HT1080 (cell line): ENCODE measurements at regions not wholly inside any gene's neighbourhood (a gene's known extent, or its start where the extent isn't known, plus 50 kb on each side); places are given as distances from the start of the nearest gene placed in this dataset.
"Not testable (repeated sequence)": the region's sequence is repeated elsewhere in the genome, so short reads cannot be mapped to it uniquely, and the experiment has no call there.

ENCODE experiments used
- DNase-seq: peaks from one replicate; pipeline ENCODE4 v3.0.0-alpha.2; 2015; ENCODE audit warnings: low read depth

- peak; percentile 71 for DNase-seq
Observed at GRCh38 chr6:57708061-57708460, 390.6 kb downstream of the PRIM2 start.

DNA sequence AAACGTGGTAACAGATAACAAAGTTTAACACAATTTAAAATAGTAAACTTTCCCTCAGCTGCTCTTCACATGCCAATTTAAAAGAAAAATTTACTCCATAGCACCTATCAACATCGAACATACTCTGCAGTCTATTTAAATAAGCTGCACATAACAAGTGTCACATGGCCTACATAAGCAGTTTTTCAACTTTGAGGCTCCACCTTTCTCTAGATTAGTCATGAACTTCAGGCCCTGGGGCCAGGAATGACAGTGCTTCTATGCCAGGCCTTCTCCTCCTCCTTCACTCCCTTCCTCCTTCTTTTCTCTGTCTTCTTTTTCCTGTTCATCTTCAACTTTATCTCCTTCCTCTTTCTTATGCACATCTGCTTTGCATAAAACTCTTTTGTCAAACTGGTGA is 405.1 kb downstream of the PRIM2 start:
- peak; percentile 64 for DNase-seq

DNA sequence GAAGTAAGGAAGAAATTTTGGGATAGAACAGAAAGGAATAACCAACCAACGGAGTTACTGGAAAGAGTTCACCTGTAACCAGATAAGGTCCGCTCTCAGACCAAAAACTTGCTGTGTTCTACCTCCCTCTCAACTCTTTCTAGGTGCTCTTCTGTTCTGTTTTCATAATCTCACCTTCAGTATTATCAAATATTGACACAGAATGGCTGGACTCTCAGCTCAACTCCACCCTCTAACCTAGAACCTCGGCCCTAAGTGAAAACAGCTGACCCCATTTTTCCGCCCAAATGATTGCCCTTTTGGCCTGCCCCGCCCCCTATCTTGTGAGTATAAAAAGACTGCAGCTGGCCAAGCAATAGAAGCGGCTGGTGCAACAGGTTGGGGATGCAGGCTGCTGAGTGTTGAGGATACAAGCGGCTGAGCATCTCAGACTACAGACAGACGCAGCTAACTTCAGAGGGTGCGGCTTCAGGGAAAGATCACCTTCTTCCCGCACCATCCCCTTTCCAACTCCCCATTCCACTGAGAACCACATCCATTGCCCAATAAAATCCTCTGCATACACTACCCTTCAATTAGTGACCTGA is 406.5 kb downstream of the PRIM2 start:
- not testable (repeated sequence) for DNase-seq

GRCh38 chr6:57729407-57729806 is 412.0 kb downstream of the PRIM2 start:
- DNase-seq, result not testable (repeated sequence)

DNA sequence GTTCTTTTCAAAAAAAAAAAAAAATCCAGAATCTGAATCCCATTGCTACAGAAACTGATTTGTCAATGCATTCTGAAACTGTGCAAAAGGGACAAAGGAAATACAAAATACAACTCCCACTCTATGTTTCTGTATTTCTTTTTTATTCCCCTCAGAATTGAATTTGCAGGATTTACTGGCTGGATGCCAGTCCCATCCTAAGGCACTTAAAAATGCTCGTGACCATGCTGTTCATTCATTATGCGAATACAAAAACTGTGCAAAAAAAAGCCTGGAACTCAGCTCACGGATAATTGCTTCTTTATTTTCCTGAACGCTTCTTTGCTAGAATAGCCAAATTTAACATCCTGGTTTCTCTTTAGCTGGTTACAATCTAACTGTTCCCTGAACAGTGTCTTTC is 413.3 kb downstream of the PRIM2 start:
- DNase-seq, result not testable (repeated sequence)

- not testable (repeated sequence) for DNase-seq
Observed at GRCh38 chr6:57747716-57748115, 430.3 kb downstream of the PRIM2 start.

DNA sequence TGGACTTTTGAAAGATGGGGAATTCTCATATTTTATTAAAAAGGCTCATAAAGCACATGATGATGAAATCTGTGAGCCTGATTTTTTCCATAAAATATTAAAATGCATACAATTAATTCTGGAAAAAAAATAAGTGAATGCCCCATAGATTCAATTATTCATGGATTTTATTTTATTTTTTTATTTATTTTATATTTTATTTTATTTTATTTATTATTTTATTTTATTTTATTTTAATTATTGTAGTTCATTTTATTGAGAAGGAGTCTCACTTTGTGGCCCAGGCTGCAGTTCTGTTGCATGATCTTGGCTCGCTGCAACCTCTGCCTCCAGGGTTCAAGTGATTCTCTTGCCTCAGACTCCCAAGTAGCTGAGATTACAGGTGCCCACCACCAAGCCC is 442.4 kb downstream of the PRIM2 start:
- not testable (repeated sequence) for DNase-seq

DNA sequence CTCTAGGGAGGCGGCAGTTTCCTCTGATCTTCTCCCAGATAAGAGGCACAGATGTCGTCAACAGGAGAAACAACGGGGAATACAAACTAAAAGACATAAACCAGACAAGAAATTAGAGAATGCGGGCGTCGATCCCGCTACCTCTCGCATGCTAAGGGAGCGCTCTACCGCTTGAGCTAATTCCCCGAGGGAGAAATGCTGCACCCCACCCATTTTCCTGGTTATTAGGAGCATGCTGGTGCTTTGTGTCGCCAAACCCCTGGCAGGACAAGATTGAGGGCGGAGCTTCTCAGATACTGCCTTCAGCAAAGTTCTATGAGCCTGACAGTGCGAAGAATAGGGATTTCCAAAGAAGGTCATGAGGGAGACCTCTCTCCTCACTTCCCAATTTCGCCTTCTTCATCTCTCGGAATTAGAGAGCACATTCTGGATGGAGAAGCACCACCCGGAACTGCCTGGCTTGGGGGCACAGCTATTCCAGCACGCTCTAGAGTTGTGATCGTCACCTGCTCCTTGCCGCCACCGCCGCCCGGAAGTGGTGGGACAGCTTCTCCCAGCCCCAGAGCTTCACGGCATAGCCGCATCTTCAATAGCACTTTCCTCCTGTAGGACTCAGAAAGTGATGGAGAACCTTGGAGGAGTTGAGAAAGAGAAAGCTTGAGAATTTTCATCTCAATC is 475.4 kb downstream of the PRIM2 start:
- DNase-seq, result peak; percentile 76

GRCh38 chr6:57793398-57793762 is 475.9 kb downstream of the PRIM2 start:
- DNase-seq, result peak; percentile 87

GRCh38 chr6:57799703-57800479 is 482.5 kb downstream of the PRIM2 start:
- peak; percentile 87 for DNase-seq

GRCh38 chr6:57808581-57808980 is 491.2 kb downstream of the PRIM2 start:
- peak; percentile 90 for DNase-seq

DNA sequence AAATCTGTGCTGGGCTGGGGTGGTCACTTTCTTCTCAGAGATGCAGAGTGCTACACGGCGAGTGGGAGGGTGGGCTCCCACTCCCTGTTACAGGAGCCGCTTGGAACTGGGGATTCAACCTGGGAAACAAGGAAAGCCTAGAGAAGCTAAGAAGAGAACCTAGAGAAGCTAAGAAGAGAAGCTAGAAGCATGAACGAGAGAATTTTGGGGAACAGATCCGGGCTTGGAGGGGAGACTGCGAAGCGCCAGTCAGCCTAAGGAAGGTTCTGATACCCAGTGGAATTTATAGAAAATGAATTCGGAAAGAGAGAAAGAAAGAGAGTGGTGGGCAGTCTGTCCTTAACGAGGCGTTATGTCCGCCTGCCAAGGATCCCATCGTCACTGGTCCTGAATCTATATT is 492.0 kb downstream of the PRIM2 start:
- DNase-seq, result not testable (repeated sequence)

DNA sequence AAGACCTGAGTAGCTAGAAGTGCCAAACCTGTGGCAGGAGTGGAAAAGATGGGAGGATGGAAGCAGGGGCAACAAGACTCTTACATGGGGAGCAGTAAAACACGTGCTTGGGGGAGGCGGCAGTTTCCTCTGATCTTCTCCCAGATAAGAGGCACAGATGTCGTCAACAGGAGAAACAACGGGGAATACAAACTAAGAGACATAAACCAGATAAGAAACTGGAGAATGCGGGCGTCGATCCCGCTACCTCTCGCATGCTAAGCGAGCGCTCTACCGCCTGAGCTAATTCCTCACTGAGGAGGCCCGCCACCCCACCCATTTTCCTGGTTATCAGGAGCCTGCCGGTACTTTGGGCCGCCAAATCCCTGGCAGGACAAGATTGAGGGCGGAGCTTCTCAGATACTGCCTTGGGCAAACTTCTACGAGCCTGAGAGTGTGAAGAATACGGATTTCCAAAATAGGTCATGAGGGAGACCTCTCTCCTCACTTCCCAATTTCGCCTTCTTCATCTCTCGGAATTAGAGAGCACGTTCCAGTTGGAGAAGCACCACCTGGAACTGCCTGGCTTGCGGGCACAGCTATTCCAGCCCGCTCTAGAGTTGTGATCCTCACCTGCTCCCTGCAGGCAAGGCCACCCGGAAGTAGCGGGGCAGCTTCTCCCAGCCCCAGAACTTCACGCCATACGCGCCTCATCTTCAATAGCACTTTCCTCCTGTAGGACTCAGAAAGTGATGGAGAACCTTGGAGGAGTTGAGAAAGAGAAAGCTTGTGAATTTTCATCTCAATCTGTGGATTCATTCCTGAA is 496.0 kb downstream of the PRIM2 start:
- DNase-seq, result peak; percentile 93

GRCh38 chr6:57815826-57816225 is 498.4 kb downstream of the PRIM2 start:
- DNase-seq, result peak; percentile 62

DNA sequence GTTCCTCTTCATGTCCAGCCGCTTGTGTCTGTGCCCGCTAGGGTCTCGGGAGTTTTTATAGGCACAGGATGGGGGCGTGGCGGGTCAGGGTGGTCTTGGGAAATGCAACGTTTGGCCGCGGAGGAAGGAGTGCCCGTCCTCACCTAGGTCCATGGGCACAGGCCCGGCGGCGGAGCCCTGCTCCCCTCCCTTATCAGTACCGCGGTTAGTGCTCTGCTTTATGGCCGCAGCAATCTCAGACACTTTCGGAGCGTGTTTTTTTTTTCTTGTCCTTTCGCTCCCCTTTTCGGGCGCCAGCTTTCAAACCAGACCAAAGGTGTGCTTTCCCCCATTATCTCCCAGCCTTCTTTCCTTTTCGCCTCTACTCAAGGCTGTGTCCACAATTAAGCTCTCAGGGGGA is 503.9 kb downstream of the PRIM2 start:
- not testable (repeated sequence) for DNase-seq

GRCh38 chr6:57822448-57822847 is 505.0 kb downstream of the PRIM2 start:
- DNase-seq, result not testable (repeated sequence)

- peak; percentile 67 for DNase-seq
Observed at GRCh38 chr6:57822896-57823358, 505.5 kb downstream of the PRIM2 start.

- peak; percentile 64 for DNase-seq
Observed at GRCh38 chr6:57837622-57838209, 520.3 kb downstream of the PRIM2 start.

DNA sequence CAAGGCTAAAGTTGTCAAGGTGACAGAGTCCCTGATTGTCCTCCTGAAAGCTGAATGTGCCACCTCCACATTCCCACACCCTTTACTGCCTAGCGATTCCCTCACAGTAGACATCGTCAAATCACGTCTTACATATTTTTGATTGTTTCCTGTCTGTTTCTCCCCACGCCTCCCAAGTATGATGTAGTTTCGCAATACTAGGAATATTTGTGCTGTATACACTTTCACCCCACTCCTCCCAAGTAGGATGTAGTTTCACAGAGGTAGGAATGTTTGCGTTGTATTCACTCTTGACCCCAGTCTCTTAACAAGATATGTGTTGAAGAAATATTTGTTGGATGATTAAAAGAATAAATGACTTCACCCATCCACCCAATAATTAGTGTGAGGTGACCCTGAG is 524.1 kb downstream of the PRIM2 start:
- DNase-seq, result not testable (repeated sequence)

- DNase-seq, result not testable (repeated sequence)
Observed at GRCh38 chr6:57853745-57854407, 536.4 kb downstream of the PRIM2 start.
